ENCODE measurements at regions not wholly inside any gene's neighbourhood (a gene's known extent, or its start where the extent isn't known, plus 50 kb on each side); places are given as distances from the start of the nearest gene placed in this dataset.
"Not testable (repeated sequence)": the region's sequence is repeated elsewhere in the genome, so short reads cannot be mapped to it uniquely, and the experiment has no call there.

GRCh38 chr7:98763441-98763840 is 106.4 kb downstream of the TMEM130 start:
- H3K27ac ChIP-seq (ENCODE audit: low read length): no peak overlapping the region
- no peak overlapping the region for H3K4me3 ChIP-seq (ENCODE audit: low read length)
- TF ChIP-seq CTCF (IDR thresholded peaks at IDR 0.05; ENCODE audit: low read length): no peak
- TF ChIP-seq EZH2phosphoT487 (IDR thresholded peaks at IDR 0.05; ENCODE audit: low read length): no peak
- TF ChIP-seq EZH2 (optimal IDR thresholded peaks at IDR 0.05; ENCODE audit: low read depth, low read length): no peak
- no peaks in the 10 kb centered on the region for H3K9me2 ChIP-seq (replicated peaks; ENCODE audit: insufficient read depth, low read length)
- no peaks in the 10 kb centered on the region for H3K36me3 ChIP-seq (replicated peaks; ENCODE audit: insufficient read depth, low read length)
- H3K79me2 ChIP-seq (ENCODE audit: low read length): no peaks in the 10 kb centered on the region
- H3K9ac ChIP-seq (ENCODE audit: low read length): no peak overlapping the region
- no peaks in the 10 kb centered on the region for H3K27me3 ChIP-seq (replicated peaks; ENCODE audit: insufficient read depth, low read length)
- no peaks in the 10 kb centered on the region for H3F3A ChIP-seq (ENCODE audit: insufficient read depth, low read length)
- no peak overlapping the region for H2AFZ ChIP-seq (ENCODE audit: low read length)
- no peaks in the 10 kb centered on the region for H3K9me3 ChIP-seq (replicated peaks; ENCODE audit: insufficient read depth, low read length)
- H3K4me1 ChIP-seq (ENCODE audit: low read length): no peaks in the 10 kb centered on the region
- no peak for DNase-seq
- H3K4me2 ChIP-seq (ENCODE audit: low read depth, low read length): no peak overlapping the region
- H4K20me1 ChIP-seq (ENCODE audit: insufficient read depth, low read length): no peaks in the 10 kb centered on the region

- Histone ChIP-seq H3K36me3 (replicated peaks; ENCODE audit: insufficient read depth, low read length) (no peaks in the 10 kb centered on the region), H4K20me1 (ENCODE audit: insufficient read depth, low read length) (no peaks in the 10 kb centered on the region), H3K4me3 (ENCODE audit: low read length) (no peak overlapping the region), H3K27ac (ENCODE audit: low read length) (no peak overlapping the region), H2AFZ (ENCODE audit: low read length) (no peak overlapping the region), H3K9me3 (replicated peaks; ENCODE audit: insufficient read depth, low read length) (no peaks in the 10 kb centered on the region), H3K9ac (ENCODE audit: low read length) (no peak overlapping the region), H3K9me2 (replicated peaks; ENCODE audit: insufficient read depth, low read length) (no peaks in the 10 kb centered on the region), H3K27me3 (replicated peaks; ENCODE audit: insufficient read depth, low read length) (no peaks in the 10 kb centered on the region), H3K4me2 (ENCODE audit: low read depth, low read length) (no peak overlapping the region), H3F3A (ENCODE audit: insufficient read depth, low read length) (no peaks in the 10 kb centered on the region), H3K4me1 (ENCODE audit: low read length) (no peaks in the 10 kb centered on the region), H3K79me2 (ENCODE audit: low read length) (no peaks in the 10 kb centered on the region)
- DNase-seq: no peak
- TF ChIP-seq EZH2 (optimal IDR thresholded peaks at IDR 0.05; ENCODE audit: low read depth, low read length) (no peak), CTCF (IDR thresholded peaks at IDR 0.05; ENCODE audit: low read length) (no peak), EZH2phosphoT487 (IDR thresholded peaks at IDR 0.05; ENCODE audit: low read length) (no peak)
These were observed 104.9 kb downstream of the TMEM130 start for GRCh38 chr7:98764946-98765345.

- H3K9me3 ChIP-seq (replicated peaks; ENCODE audit: insufficient read depth, low read length); H3K4me1 ChIP-seq (ENCODE audit: low read length); H3K4me3 ChIP-seq (ENCODE audit: low read length); H3K27ac ChIP-seq (ENCODE audit: low read length); DNase-seq; H3K9ac ChIP-seq (ENCODE audit: low read length); H3K27me3 ChIP-seq (replicated peaks; ENCODE audit: insufficient read depth, low read length); H2AFZ ChIP-seq (ENCODE audit: low read length); H3F3A ChIP-seq (ENCODE audit: insufficient read depth, low read length); H3K9me2 ChIP-seq (replicated peaks; ENCODE audit: insufficient read depth, low read length); H4K20me1 ChIP-seq (ENCODE audit: insufficient read depth, low read length); H3K4me2 ChIP-seq (ENCODE audit: low read depth, low read length); H3K36me3 ChIP-seq (replicated peaks; ENCODE audit: insufficient read depth, low read length); H3K79me2 ChIP-seq (ENCODE audit: low read length): not testable (repeated sequence)
These were observed 99.7 kb downstream of the TMEM130 start for GRCh38 chr7:98770085-98770484.

- no peaks in the 10 kb centered on the region for H4K20me1 ChIP-seq (ENCODE audit: insufficient read depth, low read length)
- H3K9me3 ChIP-seq (replicated peaks; ENCODE audit: insufficient read depth, low read length): no peaks in the 10 kb centered on the region
- no peak overlapping the region for H3K9ac ChIP-seq (ENCODE audit: low read length)
- H3K9me2 ChIP-seq (replicated peaks; ENCODE audit: insufficient read depth, low read length): no peaks in the 10 kb centered on the region
- no peaks in the 10 kb centered on the region for H3K79me2 ChIP-seq (ENCODE audit: low read length)
- no peak overlapping the region for H3K27ac ChIP-seq (ENCODE audit: low read length)
- H3K27me3 ChIP-seq (replicated peaks; ENCODE audit: insufficient read depth, low read length): no peaks in the 10 kb centered on the region
- no peaks in the 10 kb centered on the region for H3K4me1 ChIP-seq (ENCODE audit: low read length)
- DNase-seq: peak; percentile 69
- peak overlapping the region; percentile 11 for H2AFZ ChIP-seq (ENCODE audit: low read length)
- no peak overlapping the region for H3K4me3 ChIP-seq (ENCODE audit: low read length)
- peak overlapping the region; percentile 43; the same call in 1 of the 2 replicates for H3K4me2 ChIP-seq (ENCODE audit: low read depth, low read length)
- TF ChIP-seq EZH2 (optimal IDR thresholded peaks at IDR 0.05; ENCODE audit: low read depth, low read length): no peak
- TF ChIP-seq EZH2phosphoT487 (IDR thresholded peaks at IDR 0.05; ENCODE audit: low read length): no peak
- no peak for TF ChIP-seq CTCF (IDR thresholded peaks at IDR 0.05; ENCODE audit: low read length)
- H3K36me3 ChIP-seq (replicated peaks; ENCODE audit: insufficient read depth, low read length): no peaks in the 10 kb centered on the region
- no peaks in the 10 kb centered on the region for H3F3A ChIP-seq (ENCODE audit: insufficient read depth, low read length)
These were observed 98.3 kb downstream of the TMEM130 start for GRCh38 chr7:98771519-98771918.

All from MM.1S (cell line).